SKM-1 treated with dmso at 0.1 percent for 144 hours (cell line): ENCODE measurements at regions not wholly inside any gene's neighbourhood (a gene's known extent, or its start where the extent isn't known, plus 50 kb on each side); places are given as distances from the start of the nearest gene placed in this dataset.
"Not testable (repeated sequence)": the region's sequence is repeated elsewhere in the genome, so short reads cannot be mapped to it uniquely, and the experiment has no call there.

Source experiments
- DNase-seq: peaks from one replicate; lab custom pipeline; 2025; ENCODE audit not compliant: unreplicated experiment; lab: John Stamatoyannopoulos, UW

GRCh38 chr10:80697926-80698325 lies 160.2 kb downstream of the SH2D4B start:
- DNase-seq = no peak

DNA sequence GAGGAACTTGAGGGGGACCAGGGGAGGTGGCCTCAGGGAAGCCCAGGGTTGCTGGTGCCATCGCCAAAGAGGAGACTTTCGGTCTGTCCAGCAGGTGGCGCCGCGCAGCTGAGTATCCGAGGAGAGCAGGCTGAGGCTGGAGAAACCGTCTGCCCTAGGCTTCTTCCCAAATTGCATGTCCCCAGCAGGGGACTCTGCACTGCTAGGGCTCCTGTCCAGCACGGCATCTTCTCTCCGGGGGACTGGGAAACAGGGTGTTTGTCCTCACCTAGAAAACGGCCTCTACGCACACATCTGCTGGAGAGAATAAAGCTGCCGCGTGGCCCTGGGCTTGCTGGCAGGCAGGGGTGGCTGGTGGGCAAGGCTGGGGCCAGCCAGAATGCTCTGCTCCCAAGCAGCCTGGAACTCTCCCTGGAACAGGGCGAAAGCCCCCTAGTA lies 161.9 kb downstream of the SH2D4B start:
- peak; percentile 71 for DNase-seq

- DNase-seq = no peak
Observed at GRCh38 chr10:80700252-80700651, 162.6 kb downstream of the SH2D4B start.

- no peak for DNase-seq
Observed at GRCh38 chr10:80700760-80701444, 163.2 kb downstream of the SH2D4B start.

GRCh38 chr10:80701706-80702105 lies 164.0 kb downstream of the SH2D4B start:
- DNase-seq = no peak

- DNase-seq = no peak
Observed at GRCh38 chr10:80702143-80702542, 164.4 kb downstream of the SH2D4B start.

- DNase-seq = no peak
Observed at GRCh38 chr10:80705899-80706298, 168.2 kb downstream of the SH2D4B start.

DNA sequence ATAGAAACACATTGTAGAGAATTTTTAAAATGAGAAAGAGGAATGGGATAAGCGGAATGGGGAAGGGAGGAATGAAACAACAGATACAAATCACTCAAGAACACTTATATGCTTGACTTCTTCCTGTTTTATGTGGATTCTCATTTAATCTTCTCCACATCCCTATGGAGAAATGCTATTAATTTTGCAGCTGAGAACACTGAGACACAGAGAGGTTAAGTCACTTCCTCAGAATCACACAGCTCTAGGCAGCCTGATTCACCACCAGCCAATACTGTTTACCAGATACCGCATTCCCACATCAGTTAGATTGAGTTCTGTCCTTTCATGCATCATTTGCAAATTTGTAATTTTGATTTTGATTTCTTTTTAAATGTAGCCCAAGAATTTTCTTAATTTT lies 170.5 kb downstream of the SH2D4B start:
- no peak for DNase-seq

- DNase-seq = no peak
Observed at GRCh38 chr10:80708808-80709207, 171.1 kb downstream of the SH2D4B start.

GRCh38 chr10:80709866-80710265 lies 172.2 kb downstream of the SH2D4B start:
- DNase-seq = no peak

DNA sequence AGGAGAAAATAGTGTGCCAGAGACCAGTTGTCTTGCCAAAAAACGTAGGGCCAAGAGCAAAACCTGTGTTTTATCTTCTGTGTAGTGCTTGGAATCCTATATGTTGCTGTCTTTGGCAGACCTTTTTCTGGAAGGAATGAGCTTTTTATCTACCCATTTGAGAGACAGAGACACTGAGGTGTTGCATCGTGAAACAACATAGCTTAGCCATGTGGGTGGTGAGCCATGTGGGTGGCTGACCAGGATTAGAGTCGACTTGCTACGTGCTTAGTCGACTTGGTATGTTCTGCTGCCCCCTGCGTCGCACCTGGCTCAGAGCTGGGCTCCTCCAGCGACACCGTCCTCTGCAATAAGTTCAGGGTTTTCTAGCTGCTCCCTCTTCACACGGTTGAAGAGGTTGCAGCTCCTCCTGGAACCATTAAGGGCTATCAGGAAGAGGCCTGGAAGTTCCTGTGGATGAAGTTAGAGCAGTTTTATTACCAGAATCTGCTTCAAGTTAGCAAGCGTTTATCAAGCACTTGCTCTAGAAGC lies 175.8 kb downstream of the SH2D4B start:
- DNase-seq = no peak

GRCh38 chr10:80714566-80714965 lies 176.9 kb downstream of the SH2D4B start:
- no peak for DNase-seq

- no peak for DNase-seq
Observed at GRCh38 chr10:80718024-80718423, 180.3 kb downstream of the SH2D4B start.

- no peak for DNase-seq
Observed at GRCh38 chr10:80719935-80720334, 182.2 kb downstream of the SH2D4B start.

GRCh38 chr10:80720549-80720948 lies 182.8 kb downstream of the SH2D4B start:
- DNase-seq = no peak

DNA sequence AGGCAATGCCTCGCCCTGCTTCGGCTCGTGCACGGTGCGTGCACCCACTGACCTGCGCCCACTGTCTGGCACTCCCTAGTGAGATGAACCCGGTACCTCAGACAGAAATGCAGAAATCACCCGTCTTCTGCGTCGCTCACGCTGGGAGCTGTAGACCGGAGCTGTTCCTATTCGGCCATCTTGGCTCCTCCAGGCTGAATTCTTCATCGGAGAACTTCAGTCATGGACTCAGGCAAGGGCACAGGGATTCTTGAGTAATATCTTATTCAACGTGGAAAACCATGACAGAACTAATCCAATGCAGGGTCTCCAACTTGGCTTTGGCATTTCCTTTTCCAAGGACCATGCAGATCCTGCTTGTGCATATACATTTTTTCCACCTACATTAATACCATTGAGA lies 190.7 kb downstream of the SH2D4B start:
- DNase-seq = not testable (repeated sequence)

GRCh38 chr10:80729896-80730295 lies 192.2 kb downstream of the SH2D4B start:
- no peak for DNase-seq

DNA sequence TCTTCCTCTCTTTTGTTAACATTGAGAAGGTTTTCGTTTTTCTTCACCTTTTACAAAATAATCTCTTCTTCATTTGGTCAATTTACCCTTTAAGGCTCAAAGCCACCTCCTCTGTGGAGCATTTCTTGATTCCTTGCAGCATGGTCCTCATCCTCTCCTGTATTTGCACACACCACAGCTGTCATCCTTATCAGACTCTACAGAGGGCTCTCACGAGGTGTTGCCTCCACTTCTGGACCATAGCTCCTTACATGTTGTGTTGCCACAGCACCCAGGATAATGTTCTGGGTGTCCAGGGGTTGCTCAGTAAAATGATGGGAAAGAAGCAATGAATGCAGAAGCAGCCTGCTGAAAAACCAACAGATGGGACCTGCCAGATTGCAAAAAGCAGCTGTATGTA lies 192.8 kb downstream of the SH2D4B start:
- DNase-seq = no peak

DNA sequence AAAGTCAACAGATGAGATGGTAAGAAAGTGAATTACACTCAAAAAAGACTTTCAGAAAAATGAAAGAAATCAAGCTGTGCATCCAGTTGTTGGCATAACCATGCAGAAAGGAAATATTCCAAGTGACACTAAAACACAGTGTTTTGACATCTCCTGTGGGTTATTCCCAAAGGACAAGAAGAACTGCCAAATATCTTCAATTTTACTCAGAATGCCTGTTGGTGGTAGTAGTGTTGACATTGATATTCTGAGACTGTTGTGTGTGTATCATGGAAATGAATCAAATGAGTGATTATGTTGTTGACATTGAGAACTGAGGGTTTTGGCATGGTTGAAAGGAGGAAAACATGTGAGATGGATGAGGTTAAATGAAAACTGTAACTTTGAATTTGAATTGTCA lies 196.9 kb downstream of the SH2D4B start:
- DNase-seq = no peak

DNA sequence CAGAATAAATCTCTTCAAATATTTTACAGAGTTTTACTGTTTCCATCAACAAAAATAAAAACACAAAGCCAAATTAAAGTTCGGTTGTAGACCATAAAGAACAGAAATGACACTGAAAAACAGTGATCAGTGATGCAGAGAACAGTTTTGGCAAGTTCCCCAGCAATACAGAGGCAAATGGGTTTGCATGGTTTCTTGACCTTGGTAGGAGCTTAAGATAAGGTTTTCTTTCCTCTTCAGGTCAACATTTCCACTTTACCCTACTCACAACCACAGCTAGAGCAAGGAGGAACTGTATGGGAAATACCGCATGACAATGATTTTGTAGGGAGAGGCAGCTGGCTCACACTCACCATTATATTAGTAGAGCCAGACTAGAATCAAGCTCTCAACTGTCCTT lies 199.5 kb downstream of the SH2D4B start:
- DNase-seq = no peak

DNA sequence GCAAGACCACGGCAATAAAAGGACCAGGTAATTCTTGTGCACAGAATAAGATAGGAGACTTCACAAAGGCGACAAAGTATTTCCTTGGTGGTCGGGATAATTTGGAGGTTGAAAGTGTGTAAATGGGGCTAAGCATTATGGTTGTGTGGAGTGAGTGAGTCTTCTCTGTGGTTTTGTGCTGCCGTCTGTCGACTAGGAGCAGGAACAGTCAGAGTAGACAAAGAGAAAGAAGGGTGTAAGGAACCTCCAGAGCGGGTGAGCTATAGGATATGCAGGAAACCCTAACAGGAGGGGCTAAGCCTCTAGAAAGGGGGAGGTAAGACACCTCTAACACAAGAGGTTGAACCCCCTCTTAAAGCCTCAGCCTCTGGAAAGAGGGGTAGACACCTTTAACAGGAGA lies 201.6 kb downstream of the SH2D4B start:
- DNase-seq = no peak

DNA sequence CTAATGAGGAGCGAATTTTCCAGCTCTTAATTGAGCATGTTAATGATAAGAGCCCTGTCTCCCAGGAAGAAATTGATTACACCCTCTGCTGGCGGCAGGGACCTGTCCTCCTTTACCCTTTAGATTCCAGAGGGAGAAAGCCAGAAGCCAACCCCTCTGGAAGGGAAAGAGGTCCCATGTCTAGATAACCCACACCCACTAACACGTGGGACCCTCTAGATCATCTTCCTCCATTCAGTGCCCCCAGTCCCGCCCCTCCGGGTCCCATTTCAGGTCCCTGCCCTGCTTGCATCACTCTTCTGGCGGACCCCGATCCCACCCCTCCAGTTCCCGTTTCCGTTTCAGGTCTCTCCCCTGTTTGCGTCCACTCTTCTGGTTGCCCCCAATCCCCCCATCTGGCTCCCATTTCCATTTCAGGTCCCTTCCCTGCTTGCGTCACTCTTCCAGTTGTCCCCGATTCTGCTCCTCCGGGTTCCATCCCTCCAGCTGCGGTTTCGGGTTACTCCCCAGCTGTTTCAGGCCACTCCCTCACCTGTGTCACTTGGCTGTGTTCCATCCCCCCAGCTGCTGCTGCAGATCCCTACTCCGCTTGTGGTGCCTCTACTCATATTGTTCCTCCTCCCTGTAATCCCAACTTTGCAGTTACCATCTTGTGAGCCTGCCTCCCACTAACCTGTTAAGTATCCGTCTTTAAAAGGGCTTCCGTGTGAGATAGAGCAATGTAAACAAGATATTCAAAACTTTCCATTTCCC lies 202.4 kb downstream of the SH2D4B start:
- no peak for DNase-seq
